ENCODE measurements at regions not wholly inside any gene's neighbourhood (a gene's known extent, or its start where the extent isn't known, plus 50 kb on each side); places are given as distances from the start of the nearest gene placed in this dataset.

DNA sequence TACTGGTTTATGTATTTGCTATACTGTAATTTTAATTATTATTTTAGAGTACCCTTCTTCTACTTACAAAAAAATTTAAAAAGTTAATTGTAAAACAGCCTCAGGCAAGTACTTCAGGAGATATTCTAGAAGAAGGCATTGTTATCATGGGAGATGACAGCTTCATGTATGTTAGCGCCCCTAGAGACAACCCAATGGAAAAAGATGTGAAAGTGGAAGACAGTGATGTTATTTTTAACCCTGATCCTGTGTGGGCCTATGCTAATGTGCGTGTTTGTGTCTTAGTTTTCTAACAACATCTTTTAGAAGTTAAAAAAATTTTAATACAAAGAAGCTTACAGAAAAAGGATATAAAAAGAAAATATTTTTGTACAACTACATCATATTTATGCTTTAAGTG lies 205.0 kb downstream of the FAM76B start:
- TF ChIP-seq, protein P1, sequence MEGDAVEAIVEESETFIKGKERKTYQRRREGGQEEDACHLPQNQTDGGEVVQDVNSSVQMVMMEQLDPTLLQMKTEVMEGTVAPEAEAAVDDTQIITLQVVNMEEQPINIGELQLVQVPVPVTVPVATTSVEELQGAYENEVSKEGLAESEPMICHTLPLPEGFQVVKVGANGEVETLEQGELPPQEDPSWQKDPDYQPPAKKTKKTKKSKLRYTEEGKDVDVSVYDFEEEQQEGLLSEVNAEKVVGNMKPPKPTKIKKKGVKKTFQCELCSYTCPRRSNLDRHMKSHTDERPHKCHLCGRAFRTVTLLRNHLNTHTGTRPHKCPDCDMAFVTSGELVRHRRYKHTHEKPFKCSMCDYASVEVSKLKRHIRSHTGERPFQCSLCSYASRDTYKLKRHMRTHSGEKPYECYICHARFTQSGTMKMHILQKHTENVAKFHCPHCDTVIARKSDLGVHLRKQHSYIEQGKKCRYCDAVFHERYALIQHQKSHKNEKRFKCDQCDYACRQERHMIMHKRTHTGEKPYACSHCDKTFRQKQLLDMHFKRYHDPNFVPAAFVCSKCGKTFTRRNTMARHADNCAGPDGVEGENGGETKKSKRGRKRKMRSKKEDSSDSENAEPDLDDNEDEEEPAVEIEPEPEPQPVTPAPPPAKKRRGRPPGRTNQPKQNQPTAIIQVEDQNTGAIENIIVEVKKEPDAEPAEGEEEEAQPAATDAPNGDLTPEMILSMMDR (conservative IDR thresholded peaks at IDR 0.05 in 1 of 2, IDR thresholded peaks at IDR 0.05 in 1 of 2; ENCODE audit: low read depth in 1 of 2, low read length in 2 of 2) = no peak
- TF ChIP-seq EZH2 (IDR thresholded peaks at IDR 0.05; ENCODE audit: low read length, missing control alignments) = no peak
